Immature natural killer cell (primary cell): ENCODE measurements at regions not wholly inside any gene's neighbourhood (a gene's known extent, or its start where the extent isn't known, plus 50 kb on each side); places are given as distances from the start of the nearest gene placed in this dataset.

Source experiments
- DNase-seq, 3 donors: peaks; one replicate each; pipeline ENCODE4 v3.0.0; 2022; ENCODE audit warnings: mixed read lengths in 1 of 3
- H3K27ac Mint-ChIP-seq, 6 donors: one replicate each; pipeline ENCODE4 v1.8.0; 2020; ENCODE audit warnings: mixed read lengths in 6 of 6, mild to moderate bottlenecking in 5 of 6, inconsistent platforms in 4 of 6, moderate library complexity in 3 of 6
- H3K27me3 Mint-ChIP-seq, 3 donors: one replicate each; pipeline ENCODE4 v1.8.0; 2020 to 2021; ENCODE audit warnings: low read depth in 3 of 3, mild to moderate bottlenecking in 3 of 3, mixed read lengths in 3 of 3, moderate library complexity in 3 of 3, inconsistent platforms in 1 of 3
- H3K36me3 Mint-ChIP-seq, 3 donors: one replicate each; pipeline ENCODE4 v1.8.0; 2020; ENCODE audit warnings: mixed read lengths in 3 of 3, inconsistent platforms in 2 of 3, mild to moderate bottlenecking in 2 of 3
- H3K4me1 Mint-ChIP-seq, 2 donors: one replicate each; pipeline ENCODE4 v1.8.0; 2020; ENCODE audit warnings: inconsistent platforms in 2 of 2, mild to moderate bottlenecking in 2 of 2, mixed read lengths in 2 of 2, moderate library complexity in 1 of 2
- H3K4me3 Mint-ChIP-seq, 5 donors: one replicate each; pipeline ENCODE4 v1.8.0; 2020; ENCODE audit warnings: mild to moderate bottlenecking in 5 of 5, mixed read lengths in 5 of 5, inconsistent platforms in 3 of 5, moderate library complexity in 3 of 5
- H3K9me3 Mint-ChIP-seq, 6 donors: one replicate each; pipeline ENCODE4 v1.8.0; 2020; ENCODE audit warnings: mild to moderate bottlenecking in 6 of 6, mixed read lengths in 6 of 6, inconsistent platforms in 4 of 6, moderate library complexity in 3 of 6

GRCh38 chrX:104310657-104311254 is 56.0 kb upstream of the ESX1 start:
- no peak for DNase-seq
- Mint-ChIP-seq H3K36me3 (no peaks in the 10 kb centered on the region), H3K27ac (no peak overlapping the region), H3K9me3 (no peaks in the 10 kb centered on the region), H3K4me1 (no peaks in the 10 kb centered on the region), H3K4me3 (no peak overlapping the region), H3K27me3 (peaks cover 0 to 8% (median 1%) of the 10 kb centered on the region in 3 donors)

- no peaks in the 10 kb centered on the region for H3K4me1 Mint-ChIP-seq
- H3K27me3 Mint-ChIP-seq = peaks cover 0 to 8% (median 1%) of the 10 kb centered on the region in 3 donors
- no peak overlapping the region for H3K27ac Mint-ChIP-seq
- H3K4me3 Mint-ChIP-seq = no peak overlapping the region
- no peaks in the 10 kb centered on the region for H3K36me3 Mint-ChIP-seq
- DNase-seq = no peak
- no peaks in the 10 kb centered on the region for H3K9me3 Mint-ChIP-seq
Observed at GRCh38 chrX:104310090-104310489, 55.4 kb upstream of the ESX1 start.

- Mint-ChIP-seq H3K36me3 (no peaks in the 10 kb centered on the region), H3K27me3 (peaks cover 0 to 10% (median 1%) of the 10 kb centered on the region in 3 donors), H3K27ac (no peak overlapping the region), H3K4me3 (no peak overlapping the region), H3K9me3 (no peaks in the 10 kb centered on the region), H3K4me1 (no peaks in the 10 kb centered on the region)
- DNase-seq = no peak
Observed at GRCh38 chrX:104309169-104309568, 54.4 kb upstream of the ESX1 start.

- no peaks in the 10 kb centered on the region for H3K4me1 Mint-ChIP-seq
- H3K27me3 Mint-ChIP-seq = peaks cover 0 to 3% (median 1%) of the 10 kb centered on the region in 3 donors
- no peak overlapping the region for H3K27ac Mint-ChIP-seq
Observed at GRCh38 chrX:104307341-104307740, 52.6 kb upstream of the ESX1 start.

GRCh38 chrX:104306180-104306579 is 51.4 kb upstream of the ESX1 start:
- Mint-ChIP-seq H3K27me3 (peaks cover 1 to 3% (median 1%) of the 10 kb centered on the region in 3 donors), H3K36me3 (no peaks in the 10 kb centered on the region), H3K4me1 (no peaks in the 10 kb centered on the region), H3K27ac (no peak overlapping the region), H3K9me3 (no peaks in the 10 kb centered on the region), H3K4me3 (no peak overlapping the region)
- DNase-seq = no peak

More at GRCh38 chrX:104307341-104307740, 52.6 kb upstream of the ESX1 start:
- H3K9me3 Mint-ChIP-seq = no peaks in the 10 kb centered on the region
- H3K4me3 Mint-ChIP-seq = no peak overlapping the region
- no peaks in the 10 kb centered on the region for H3K36me3 Mint-ChIP-seq
- no peak for DNase-seq
